ENCODE measurements at regions not wholly inside any gene's neighbourhood (a gene's known extent, or its start where the extent isn't known, plus 50 kb on each side); places are given as distances from the start of the nearest gene placed in this dataset.

GRCh38 chr14:83208341-83208740, 1674.7 kb upstream of the SEL1L start:
- TF ChIP-seq POLR2AphosphoS5 (IDR thresholded peaks at IDR 0.05; ENCODE audit: insufficient read depth, low read depth, low read length) (no peak), FOS (IDR thresholded peaks at IDR 0.05; ENCODE audit: borderline replicate concordance, insufficient read depth, low read length) (no peak), CTCF (IDR thresholded peaks at IDR 0.05; ENCODE audit: extremely low read depth in 1 of 2, insufficient read depth in 1 of 2, low read depth in 1 of 2, low read length in 2 of 2) (no peak), POLR2A (IDR thresholded peaks at IDR 0.05; ENCODE audit: low read depth, low read length) (no peak), GATA2 (IDR thresholded peaks at IDR 0.05; ENCODE audit: insufficient read depth, insufficient read length, low read depth, low read length) (no peak), MYC (IDR thresholded peaks at IDR 0.05; ENCODE audit: low read depth, low read length) (no peak), EZH2 (IDR thresholded peaks at IDR 0.05; ENCODE audit: borderline replicate concordance, low read depth, low read length, severe bottlenecking) (no peak), MAX (IDR thresholded peaks at IDR 0.05; ENCODE audit: insufficient read depth, insufficient read length) (no peak)
